BJ (cell line): ENCODE measurements at regions not wholly inside any gene's neighbourhood (a gene's known extent, or its start where the extent isn't known, plus 50 kb on each side); places are given as distances from the start of the nearest gene placed in this dataset.

Source experiments
- CTCF ChIA-PET: fragments of 350-600 bp; formaldehyde crosslinking; extraction: SDS; loops from one replicate; lab custom pipeline; 2021; ENCODE audit warnings: antibody characterized with exemption, inconsistent platforms; lab: Yijun Ruan, JAX
- POLR2A ChIA-PET: fragments of 300-600 bp; sonication (Branson Sonifier 250); formaldehyde crosslinking; extraction: SDS; loops from one replicate; lab custom pipeline; 2021; ENCODE audit warnings: antibody characterized with exemption; lab: Charles Lee
- DNase-seq: peaks from one replicate; pipeline ENCODE4 v3.0.0-alpha.2; 2011; ENCODE audit warnings: low read depth
- H3K27me3 ChIP-seq: 2 replicates; pipeline ENCODE4 v1.6.0; 2011; ENCODE audit warnings: low read length; ENCODE audit not compliant: control insufficient read depth, insufficient read depth
- H3K36me3 ChIP-seq: 2 replicates; pipeline ENCODE4 v1.5.1; 2011; ENCODE audit warnings: low read length; ENCODE audit not compliant: control insufficient read depth, insufficient read depth
- H3K4me3 ChIP-seq: 2 replicates; pipeline ENCODE4 v1.5.1; 2011; ENCODE audit warnings: low read depth, mild to moderate bottlenecking, control low read depth, low read length
- CTCF ChIP-seq: IDR thresholded peaks from 2 replicates; pipeline ENCODE4 v1.5.1; 2011; ENCODE audit warnings: low read depth, mild to moderate bottlenecking, control low read depth, inconsistent platforms, low read length, moderate library complexity; ENCODE audit not compliant: insufficient read depth

GRCh38 chr5:97624886-97625285 is 441.8 kb upstream of the RIOK2 start:
- Histone ChIP-seq H3K27me3 (no peaks in the 10 kb centered on the region), H3K36me3 (no peaks in the 10 kb centered on the region), H3K4me3 (no peak overlapping the region)
- ChIA-PET POLR2A (no interaction called here), CTCF (no interaction called here)
- DNase-seq: no peak
- TF ChIP-seq CTCF: no peak

- H3K36me3 ChIP-seq: no peaks in the 10 kb centered on the region
These were observed 444.2 kb upstream of the RIOK2 start for GRCh38 chr5:97627272-97627671.

GRCh38 chr5:97628031-97628430 is 445.0 kb upstream of the RIOK2 start:
- H3K4me3 ChIP-seq: no peak overlapping the region
- ChIA-PET POLR2A (no interaction called here), CTCF (interaction anchor here (0.8 to 1.7 kb wide), 2 partner anchors 653 to 1141 kb away, joined by 3 to 4 read pairs; no protein-coding TSS in a partner anchor)
- H3K27me3 ChIP-seq: no peaks in the 10 kb centered on the region
- TF ChIP-seq CTCF: no peak
- no peaks in the 10 kb centered on the region for H3K36me3 ChIP-seq
- DNase-seq: no peak

More at GRCh38 chr5:97627272-97627671, 444.2 kb upstream of the RIOK2 start:
- TF ChIP-seq CTCF: no peak
- CTCF ChIA-PET: interaction anchor here (0.8 to 1.7 kb wide), 2 partner anchors 653 to 1142 kb away, joined by 3 to 4 read pairs; no protein-coding TSS in a partner anchor
- POLR2A ChIA-PET: no interaction called here
- H3K4me3 ChIP-seq: no peak overlapping the region
- DNase-seq: peak; percentile 38
- no peaks in the 10 kb centered on the region for H3K27me3 ChIP-seq

- DNase-seq: no peak
- Histone ChIP-seq H3K27me3 (no peaks in the 10 kb centered on the region), H3K36me3 (no peaks in the 10 kb centered on the region), H3K4me3 (no peak overlapping the region)
- CTCF ChIA-PET: no interaction called here
- POLR2A ChIA-PET: no interaction called here
- no peak for TF ChIP-seq CTCF
These were observed 445.8 kb upstream of the RIOK2 start for GRCh38 chr5:97628807-97629206.

- ChIA-PET POLR2A (no interaction called here), CTCF (no interaction called here)
- no peaks in the 10 kb centered on the region for H3K27me3 ChIP-seq
- TF ChIP-seq CTCF: no peak
- H3K36me3 ChIP-seq: no peaks in the 10 kb centered on the region
- DNase-seq: peak; percentile 39
- no peak overlapping the region for H3K4me3 ChIP-seq
These were observed 446.2 kb upstream of the RIOK2 start for GRCh38 chr5:97629276-97629675.
